Right atrium auricular region (tissue), 2 donors: ENCODE measurements at regions not wholly inside any gene's neighbourhood (a gene's known extent, or its start where the extent isn't known, plus 50 kb on each side); places are given as distances from the start of the nearest gene placed in this dataset.
"Not testable (repeated sequence)": the region's sequence is repeated elsewhere in the genome, so short reads cannot be mapped to it uniquely, and the experiment has no call there.

Source experiments
- DNase-seq: peaks from one replicate; pipeline ENCODE4 v3.0.0-alpha.2; 2019; ENCODE audit warnings: low spot score
- H3K27ac ChIP-seq, 2 donors: fragments of 200-600 bp; sonication (generic); 1 replicate in 1 of 2; 2 replicates in 1 of 2; pipeline ENCODE4 v1.5.1; 2016 to 2019
- H3K27me3 ChIP-seq, 2 donors: fragments of 200-600 bp; sonication (generic); one replicate each; pipeline versions ENCODE4 v1.5.1 to v1.6.0; 2017 to 2019
- H3K36me3 ChIP-seq: fragments of 200-600 bp; sonication (generic); one replicate; pipeline ENCODE4 v1.5.1; 2016
- H3K4me1 ChIP-seq, 2 donors: fragments of 200-600 bp; sonication (generic); one replicate each; pipeline versions ENCODE4 v1.5.1 to v1.6.0; 2017 to 2019
- H3K4me3 ChIP-seq, 2 donors: fragments of 200-600 bp; sonication (generic); 1 replicate in 1 of 2; 2 replicates in 1 of 2; pipeline ENCODE4 v1.5.1; 2017 to 2019; ENCODE audit warnings: mild to moderate bottlenecking in 1 of 2, moderate library complexity in 1 of 2
- H3K9me3 ChIP-seq, 2 donors: fragments of 200-600 bp; sonication (generic); one replicate each; pipeline ENCODE4 v1.5.1; 2019
- TF ChIP-seq, protein P1 (sequence below), 2 donors: fragments of 200-600 bp; sonication (generic); IDR thresholded peaks; one replicate each; pipeline ENCODE4 v1.5.1; 2019; ENCODE audit warnings: antibody characterized with exemption in 2 of 2

DNA sequence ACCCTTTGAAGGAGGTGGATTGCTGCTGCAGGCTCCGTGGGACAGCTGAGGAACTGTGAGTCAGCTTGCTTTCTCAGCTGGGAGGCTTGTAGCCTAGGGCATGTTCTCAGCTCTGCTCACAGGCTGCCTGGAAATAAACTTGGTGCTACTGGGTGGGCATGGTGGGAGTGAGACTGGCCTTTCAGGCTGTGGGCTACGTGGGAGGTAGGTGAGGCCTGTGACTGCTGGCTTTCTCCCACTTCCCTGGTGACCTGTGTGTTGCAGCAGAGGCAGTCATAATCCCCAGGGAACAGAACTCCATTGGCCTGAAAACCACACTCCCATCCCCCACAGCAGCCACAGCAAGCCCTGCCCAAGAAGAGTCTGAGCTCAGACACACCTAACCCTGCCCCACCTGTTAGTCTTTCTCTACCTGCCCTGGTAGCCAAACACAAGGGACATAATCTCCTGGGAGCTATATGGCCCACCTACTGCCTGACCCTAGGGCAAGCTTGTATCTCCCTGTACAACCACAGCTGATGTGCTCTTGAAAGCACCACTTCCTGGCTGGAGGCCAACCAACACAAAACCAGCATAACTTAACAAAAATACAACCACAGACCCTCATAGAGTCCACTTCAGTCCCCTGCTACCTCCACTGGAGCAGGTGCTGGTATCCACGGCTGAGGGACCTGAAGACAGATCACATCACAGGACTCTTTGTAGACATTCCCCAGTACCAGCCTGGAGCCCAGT is 236.5 kb downstream of the SQOR start:
- Histone ChIP-seq H3K36me3 (no peaks in the 10 kb centered on the region), H3K4me1 (no peaks in the 10 kb centered on the region), H3K9me3 (peaks cover 0 to 4% of the 10 kb centered on the region in 2 donors), H3K27me3 (no peaks in the 10 kb centered on the region), H3K4me3 (no peak overlapping the region), H3K27ac (no peak overlapping the region)
- no peak for DNase-seq
- TF ChIP-seq, protein P1, sequence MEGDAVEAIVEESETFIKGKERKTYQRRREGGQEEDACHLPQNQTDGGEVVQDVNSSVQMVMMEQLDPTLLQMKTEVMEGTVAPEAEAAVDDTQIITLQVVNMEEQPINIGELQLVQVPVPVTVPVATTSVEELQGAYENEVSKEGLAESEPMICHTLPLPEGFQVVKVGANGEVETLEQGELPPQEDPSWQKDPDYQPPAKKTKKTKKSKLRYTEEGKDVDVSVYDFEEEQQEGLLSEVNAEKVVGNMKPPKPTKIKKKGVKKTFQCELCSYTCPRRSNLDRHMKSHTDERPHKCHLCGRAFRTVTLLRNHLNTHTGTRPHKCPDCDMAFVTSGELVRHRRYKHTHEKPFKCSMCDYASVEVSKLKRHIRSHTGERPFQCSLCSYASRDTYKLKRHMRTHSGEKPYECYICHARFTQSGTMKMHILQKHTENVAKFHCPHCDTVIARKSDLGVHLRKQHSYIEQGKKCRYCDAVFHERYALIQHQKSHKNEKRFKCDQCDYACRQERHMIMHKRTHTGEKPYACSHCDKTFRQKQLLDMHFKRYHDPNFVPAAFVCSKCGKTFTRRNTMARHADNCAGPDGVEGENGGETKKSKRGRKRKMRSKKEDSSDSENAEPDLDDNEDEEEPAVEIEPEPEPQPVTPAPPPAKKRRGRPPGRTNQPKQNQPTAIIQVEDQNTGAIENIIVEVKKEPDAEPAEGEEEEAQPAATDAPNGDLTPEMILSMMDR (IDR thresholded peaks at IDR 0.05) = no peak

DNA sequence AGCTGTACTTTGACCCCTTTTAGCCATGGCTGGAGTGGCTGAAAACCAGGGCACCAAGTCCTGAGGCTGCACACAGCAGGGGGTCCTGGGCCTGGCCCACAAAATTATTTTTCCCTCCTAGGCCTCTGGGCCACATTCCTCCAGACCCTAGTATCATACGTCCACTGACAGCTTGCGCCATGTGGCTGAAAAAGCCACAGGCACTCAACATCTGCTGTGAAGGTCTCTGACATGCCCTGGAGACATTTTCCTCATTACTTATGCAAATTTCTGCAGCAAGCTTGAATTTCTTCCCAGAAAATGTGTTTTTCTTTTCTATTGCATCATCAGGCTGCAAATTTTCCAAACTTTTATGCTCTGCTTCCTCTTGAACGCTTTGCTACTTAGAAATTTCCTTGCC is 239.0 kb downstream of the SQOR start:
- Histone ChIP-seq H3K9me3 (peaks cover 0 to 4% of the 10 kb centered on the region in 2 donors), H3K27me3 (no peaks in the 10 kb centered on the region), H3K4me1 (no peaks in the 10 kb centered on the region), H3K27ac (no peak overlapping the region), H3K4me3 (no peak overlapping the region), H3K36me3 (no peaks in the 10 kb centered on the region)
- no peak for DNase-seq
- TF ChIP-seq, protein P1 (IDR thresholded peaks at IDR 0.05) = no peak

DNA sequence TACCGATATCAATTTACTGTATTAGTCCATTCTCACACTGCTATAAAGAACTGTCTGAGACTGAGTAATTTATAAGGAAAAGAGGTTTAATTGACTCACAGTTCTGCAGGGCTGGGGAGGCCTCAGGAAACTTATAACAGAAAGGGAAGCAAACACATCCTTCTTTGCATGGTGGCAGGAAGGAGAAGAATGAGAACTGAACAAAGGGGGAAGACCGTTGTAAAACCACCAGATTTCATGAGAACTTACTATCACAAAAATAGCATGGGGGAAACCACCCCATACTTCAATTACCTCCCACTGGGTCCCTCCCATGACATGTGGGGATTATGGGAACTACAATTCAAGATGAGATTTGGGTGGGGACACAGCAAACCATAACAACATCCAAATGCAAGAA is 239.7 kb downstream of the SQOR start:
- H3K4me3 ChIP-seq, H3K27ac ChIP-seq, H3K27me3 ChIP-seq, H3K9me3 ChIP-seq, H3K36me3 ChIP-seq, DNase-seq, H3K4me1 ChIP-seq: not testable (repeated sequence)

DNA sequence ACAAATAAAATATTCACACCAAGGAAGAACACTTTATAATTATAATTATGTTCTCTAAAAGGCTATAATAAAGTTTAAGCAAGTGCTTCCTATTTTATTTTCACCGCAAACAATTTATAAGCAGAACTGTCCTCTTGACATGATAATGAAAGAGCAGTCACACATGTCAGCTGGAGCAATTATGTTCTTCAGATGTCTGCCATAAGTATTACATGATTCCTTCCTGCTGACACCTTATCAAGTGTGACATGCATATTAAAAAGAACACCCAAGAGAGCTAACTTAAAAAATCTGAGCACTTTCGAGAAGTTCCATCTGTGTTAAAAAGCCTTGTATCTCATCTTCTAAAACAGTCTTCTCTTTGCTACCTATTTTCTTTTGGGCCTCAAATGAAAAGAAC is 249.5 kb downstream of the SQOR start:
- H3K9me3 ChIP-seq = no peaks in the 10 kb centered on the region
- TF ChIP-seq, protein P1 (IDR thresholded peaks at IDR 0.05) = no peak
- no peak for DNase-seq
- H3K4me3 ChIP-seq = no peak overlapping the region
- no peaks in the 10 kb centered on the region for H3K27me3 ChIP-seq
- H3K4me1 ChIP-seq = no peaks in the 10 kb centered on the region
- H3K27ac ChIP-seq = no peak overlapping the region
- no peaks in the 10 kb centered on the region for H3K36me3 ChIP-seq

DNA sequence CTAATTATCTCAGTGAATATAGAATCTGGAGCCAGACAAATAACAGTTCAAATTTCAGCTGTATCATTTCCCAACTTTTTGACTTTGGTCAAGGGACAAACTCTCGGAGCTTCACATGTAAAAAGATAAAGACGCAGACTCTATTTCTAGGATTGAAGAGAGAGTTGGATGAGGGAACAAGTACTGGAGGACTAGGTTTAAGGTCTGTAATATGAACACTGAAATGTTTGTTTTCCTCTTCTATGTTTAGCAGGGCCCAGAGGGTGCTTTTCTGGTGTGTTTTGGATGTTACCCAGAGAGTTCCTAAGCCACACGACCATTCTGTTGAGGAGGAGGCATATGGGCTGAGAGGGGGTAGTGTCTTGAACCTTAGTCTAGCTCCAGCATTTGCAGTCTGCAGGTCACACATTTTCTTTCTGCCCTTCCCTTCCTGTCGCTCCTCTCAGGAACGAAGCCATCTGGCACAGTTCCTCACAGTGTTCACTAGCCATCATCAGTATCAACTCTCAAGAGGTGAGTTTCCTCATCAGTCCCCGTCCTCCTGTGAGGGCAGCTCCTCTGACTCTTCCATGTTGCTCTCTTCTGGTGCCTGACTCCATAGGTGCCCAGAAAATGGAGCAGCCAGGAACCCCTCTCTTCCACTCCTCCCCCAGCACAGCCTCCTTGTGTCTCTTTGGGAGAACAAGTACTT is 250.1 kb downstream of the SQOR start:
- DNase-seq = no peak
- TF ChIP-seq, protein P1 (IDR thresholded peaks at IDR 0.05) = no peak
- H3K27ac ChIP-seq = no peak overlapping the region

DNA sequence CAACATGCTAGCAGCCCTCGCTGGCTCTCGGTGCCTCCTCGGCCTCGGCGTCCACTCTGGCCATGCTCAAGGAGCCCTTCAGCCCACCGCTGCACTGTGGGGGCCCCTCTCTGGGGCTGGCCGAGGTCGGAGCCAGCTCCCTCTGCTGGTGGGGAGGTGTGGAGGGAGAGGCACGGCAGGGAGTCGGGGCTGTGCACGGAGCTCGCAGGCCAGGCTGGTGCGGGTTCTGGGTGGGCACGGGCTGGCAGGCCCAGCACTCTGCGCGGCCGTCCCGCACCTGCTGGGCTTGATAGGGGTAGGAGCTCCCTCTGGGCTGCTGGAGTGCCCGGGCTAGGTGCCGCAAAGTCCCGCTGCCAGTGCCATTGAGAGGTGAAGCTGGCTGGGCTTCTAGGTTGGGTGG is 251.0 kb downstream of the SQOR start:
- DNase-seq = no peak
- H3K9me3 ChIP-seq = no peaks in the 10 kb centered on the region
- H3K27me3 ChIP-seq = no peaks in the 10 kb centered on the region
- no peak overlapping the region for H3K4me3 ChIP-seq
- H3K27ac ChIP-seq = no peak overlapping the region
- no peaks in the 10 kb centered on the region for H3K36me3 ChIP-seq
- H3K4me1 ChIP-seq = no peaks in the 10 kb centered on the region
- TF ChIP-seq, protein P1 (IDR thresholded peaks at IDR 0.05) = no peak

More for the DNA sequence above, 250.1 kb downstream of the SQOR start:
- Histone ChIP-seq H3K4me1 (no peaks in the 10 kb centered on the region), H3K4me3 (no peak overlapping the region), H3K27me3 (no peaks in the 10 kb centered on the region), H3K36me3 (no peaks in the 10 kb centered on the region), H3K9me3 (no peaks in the 10 kb centered on the region)
